Hindlimb muscle (tissue), 1 donor: ENCODE measurements at regions not wholly inside any gene's neighbourhood (a gene's known extent, or its start where the extent isn't known, plus 50 kb on each side); places are given as distances from the start of the nearest gene placed in this dataset.

ENCODE experiments used
- DNase-seq: peaks from one replicate; pipeline ENCODE4 v3.0.0-alpha.2; 2013

- DNase-seq, result no peak
Observed at GRCh38 chr9:118313965-118314364, 609.8 kb downstream of the TLR4 start.

GRCh38 chr9:118316831-118317343, 612.7 kb downstream of the TLR4 start:
- DNase-seq, result no peak

- no peak for DNase-seq
Observed at GRCh38 chr9:118318770-118319431, 614.7 kb downstream of the TLR4 start.

GRCh38 chr9:118321788-118322187, 617.6 kb downstream of the TLR4 start:
- DNase-seq, result no peak

- DNase-seq, result no peak
Observed at GRCh38 chr9:118324706-118325105, 620.5 kb downstream of the TLR4 start.

GRCh38 chr9:118325757-118326156, 621.6 kb downstream of the TLR4 start:
- DNase-seq, result no peak

GRCh38 chr9:118326326-118326725, 622.1 kb downstream of the TLR4 start:
- DNase-seq, result no peak

- DNase-seq, result no peak
Observed at GRCh38 chr9:118330191-118330986, 626.2 kb downstream of the TLR4 start.

- DNase-seq, result no peak
Observed at GRCh38 chr9:118331622-118332045, 627.4 kb downstream of the TLR4 start.

GRCh38 chr9:118336250-118336942, 632.2 kb downstream of the TLR4 start:
- no peak for DNase-seq

- no peak for DNase-seq
Observed at GRCh38 chr9:118336943-118337330, 632.7 kb downstream of the TLR4 start.

- no peak for DNase-seq
Observed at GRCh38 chr9:118360036-118360435, 655.8 kb downstream of the TLR4 start.

GRCh38 chr9:118362123-118362522, 657.9 kb downstream of the TLR4 start:
- DNase-seq, result no peak

GRCh38 chr9:118362596-118362995, 658.4 kb downstream of the TLR4 start:
- no peak for DNase-seq

- DNase-seq, result no peak
Observed at GRCh38 chr9:118364266-118365106, 660.3 kb downstream of the TLR4 start.

- DNase-seq, result no peak
Observed at GRCh38 chr9:118366228-118366627, 662.0 kb downstream of the TLR4 start.

- no peak for DNase-seq
Observed at GRCh38 chr9:118367383-118367782, 663.2 kb downstream of the TLR4 start.

- DNase-seq, result no peak
Observed at GRCh38 chr9:118384531-118385100, 680.4 kb downstream of the TLR4 start.

- no peak for DNase-seq
Observed at GRCh38 chr9:118395415-118395814, 691.2 kb downstream of the TLR4 start.

- DNase-seq, result no peak
Observed at GRCh38 chr9:118401546-118401945, 697.3 kb downstream of the TLR4 start.

GRCh38 chr9:118414676-118415075, 710.5 kb downstream of the TLR4 start:
- no peak for DNase-seq
